WTC11 (cell line): ENCODE measurements at regions not wholly inside any gene's neighbourhood (a gene's known extent, or its start where the extent isn't known, plus 50 kb on each side); places are given as distances from the start of the nearest gene placed in this dataset.
"Not testable (repeated sequence)": the region's sequence is repeated elsewhere in the genome, so short reads cannot be mapped to it uniquely, and the experiment has no call there.

Source experiments
- ATAC-seq: fragments of 200-7000 bp; cut with Tn5 transposase; 2 replicates; pipeline ENCODE4 v1.10.0; 2021; ENCODE audit warnings: mild to moderate bottlenecking, moderate library complexity
- CTCF ChIA-PET: fragments of 300-600 bp; sonication (Branson Sonifier 250); formaldehyde crosslinking; loops from one replicate; lab custom pipeline; 2021; ENCODE audit warnings: antibody characterized with exemption; lab: Charles Lee
- POLR2A ChIA-PET: fragments of 350-600 bp; sonication (Branson Sonifier 250); formaldehyde crosslinking; loops from one replicate; lab custom pipeline; 2021; ENCODE audit warnings: antibody characterized with exemption; lab: Charles Lee
- DNase-seq: peaks from one replicate; pipeline ENCODE4 v3.0.0; 2021; ENCODE audit warnings: low spot score
- H3K27ac Mint-ChIP-seq: 2 replicates; pipeline ENCODE4 v1.8.0; 2021; ENCODE audit warnings: mixed read lengths
- H3K27me3 Mint-ChIP-seq: 2 replicates; pipeline ENCODE4 v1.8.0; 2021; ENCODE audit warnings: low read depth, mild to moderate bottlenecking, moderate library complexity, mixed read lengths
- H3K36me3 Mint-ChIP-seq: 2 replicates; pipeline ENCODE4 v1.8.0; 2021; ENCODE audit warnings: mixed read lengths
- H3K4me1 Mint-ChIP-seq: 2 replicates; pipeline ENCODE4 v1.8.0; 2022; ENCODE audit warnings: mixed read lengths
- H3K4me3 Mint-ChIP-seq: 2 replicates; pipeline ENCODE4 v1.8.0; 2021; ENCODE audit warnings: mild to moderate bottlenecking, moderate library complexity, mixed read lengths
- H3K9me3 Mint-ChIP-seq: 2 replicates; pipeline ENCODE4 v1.8.0; 2021; ENCODE audit warnings: mixed read lengths
- CTCF ChIP-seq: fragments of 200-600 bp; IDR thresholded peaks from 2 replicates; pipeline ENCODE4 v1.8.0; 2022; ENCODE audit warnings: antibody characterized with exemption
- E2F4 ChIP-seq: sonication (generic); formaldehyde crosslinking; IDR thresholded peaks from 2 replicates; pipeline ENCODE4 v1.8.1; 2022; ENCODE audit warnings: low read depth, mild to moderate bottlenecking, moderate library complexity, missing genetic modification reagents, borderline replicate concordance
- ETV6 ChIP-seq: sonication (generic); formaldehyde crosslinking; IDR thresholded peaks from 2 replicates; pipeline ENCODE4 v1.8.1; 2022; ENCODE audit warnings: mild to moderate bottlenecking, missing genetic modification reagents
- MYBL2 ChIP-seq: sonication (generic); formaldehyde crosslinking; IDR thresholded peaks from 2 replicates; pipeline ENCODE4 v1.8.1; 2023; ENCODE audit warnings: mild to moderate bottlenecking, moderate library complexity, missing genetic modification reagents
- NR3C1 ChIP-seq: sonication (generic); formaldehyde crosslinking; conservative IDR thresholded peaks from 2 replicates; pipeline ENCODE4 v1.8.1; 2023; ENCODE audit warnings: low read depth, mild to moderate bottlenecking, missing genetic modification reagents
- OVOL2 ChIP-seq: fragments of 250-450 bp; sonication (Bioruptor Pico); IDR thresholded peaks from 2 replicates; pipeline ENCODE4 v1.9.0; 2021; ENCODE audit warnings: mild to moderate bottlenecking, borderline replicate concordance
- PRDM15 ChIP-seq: sonication (generic); formaldehyde crosslinking; IDR thresholded peaks from 2 replicates; pipeline ENCODE4 v1.8.0; 2022; ENCODE audit warnings: missing genetic modification reagents
- TP53 ChIP-seq: sonication (generic); formaldehyde crosslinking; IDR thresholded peaks from 2 replicates; pipeline ENCODE4 v1.8.1; 2023; ENCODE audit warnings: mild to moderate bottlenecking, missing genetic modification reagents
- ZNF232 ChIP-seq: sonication (generic); formaldehyde crosslinking; IDR thresholded peaks from 2 replicates; pipeline ENCODE4 v1.8.0; 2022; ENCODE audit warnings: mild to moderate bottlenecking, missing genetic modification reagents
- ZNF263 ChIP-seq: sonication (generic); formaldehyde crosslinking; IDR thresholded peaks from 2 replicates; pipeline ENCODE4 v1.8.1; 2022; ENCODE audit warnings: low read depth, mild to moderate bottlenecking, moderate library complexity, missing genetic modification reagents
- ZNF396 ChIP-seq: fragments of 250-450 bp; sonication (Bioruptor Pico); IDR thresholded peaks from 2 replicates; pipeline ENCODE4 v1.8.0; 2021; ENCODE audit warnings: mild to moderate bottlenecking, moderate library complexity, borderline replicate concordance
- ZNF425 ChIP-seq: fragments of 250-450 bp; sonication (Bioruptor Pico); conservative IDR thresholded peaks from 2 replicates; pipeline ENCODE4 v1.9.0; 2021; ENCODE audit warnings: mild to moderate bottlenecking
- ZNF532 ChIP-seq: fragments of 250-450 bp; sonication (Bioruptor Pico); IDR thresholded peaks from 2 replicates; pipeline ENCODE4 v1.9.0; 2021; ENCODE audit warnings: mild to moderate bottlenecking, borderline replicate concordance

GRCh38 chr1:30084909-30085571 lies 638.3 kb downstream of the MATN1 start (continued):
- TF ChIP-seq CTCF (no peak), NR3C1 (CRISPR knock-in tag) (no peak), TP53 (CRISPR knock-in tag) (no peak), ZNF396 (CRISPR knock-in tag) (no peak), MYBL2 (CRISPR knock-in tag) (no peak), ZNF532 (CRISPR knock-in tag) (no peak), ETV6 (CRISPR knock-in tag) (no peak), OVOL2 (no peak), ZNF425 (CRISPR knock-in tag) (no peak)

- CTCF ChIA-PET: interaction anchor here (1.4 kb wide), 2 partner anchors 16 to 207 kb away, joined by 3 to 4 read pairs; no protein-coding TSS in a partner anchor
- TF ChIP-seq ZNF263 (CRISPR knock-in tag) (peak; percentile 23; the same call in 1 of the 2 replicates), ZNF396 (CRISPR knock-in tag) (no peak)
- DNase-seq: no peak
Measured at GRCh38 chr1:30083800-30084464, 639.5 kb downstream of the MATN1 start.

GRCh38 chr1:30081379-30082102 lies 641.8 kb downstream of the MATN1 start:
- ATAC-seq: peak; percentile 70
- Mint-ChIP-seq H3K27ac (no peak overlapping the region), H3K4me1 (peaks cover 17% of the 10 kb centered on the region), H3K27me3 (peaks cover 2% of the 10 kb centered on the region), H3K4me3 (no peak overlapping the region), H3K36me3 (peaks cover 7% of the 10 kb centered on the region), H3K9me3 (peaks cover 17% of the 10 kb centered on the region)
- CTCF ChIA-PET: interaction anchor here (0.8 to 2.9 kb wide), 6 partner anchors 16 to 289 kb away, joined by 4 to 16 read pairs (median 6); no protein-coding TSS in a partner anchor
- TF ChIP-seq E2F4: no peak
- peak; percentile 42; the same call in 1 of the 2 replicates for TF ChIP-seq PRDM15 (CRISPR knock-in tag)
- no peak for TF ChIP-seq ZNF232 (CRISPR knock-in tag)
- POLR2A ChIA-PET: interaction anchor here (1.0 kb wide), 1 partner anchor 9 kb away, joined by 3 read pairs; no protein-coding TSS in a partner anchor
- no peak for DNase-seq

More at GRCh38 chr1:30083800-30084464, 639.5 kb downstream of the MATN1 start:
- Mint-ChIP-seq H3K36me3 (no peaks in the 10 kb centered on the region), H3K27ac (no peak overlapping the region), H3K4me3 (no peak overlapping the region), H3K4me1 (peaks cover 17% of the 10 kb centered on the region), H3K9me3 (no peaks in the 10 kb centered on the region), H3K27me3 (peaks cover 3% of the 10 kb centered on the region)
- POLR2A ChIA-PET: no interaction called here
- ATAC-seq: no peak

GRCh38 chr1:30075916-30076315 lies 647.5 kb downstream of the MATN1 start:
- H3K27ac Mint-ChIP-seq, DNase-seq, H3K27me3 Mint-ChIP-seq, H3K4me1 Mint-ChIP-seq, POLR2A ChIA-PET, H3K4me3 Mint-ChIP-seq, ATAC-seq, CTCF ChIA-PET: not testable (repeated sequence)
- Mint-ChIP-seq H3K9me3 (peaks cover 38% of the 10 kb centered on the region), H3K36me3 (peaks cover 21% of the 10 kb centered on the region)
